Breast epithelium (tissue), 3 donors: ENCODE measurements at regions not wholly inside any gene's neighbourhood (a gene's known extent, or its start where the extent isn't known, plus 50 kb on each side); places are given as distances from the start of the nearest gene placed in this dataset.

ENCODE experiments used
- POLR2A ChIP-seq: fragments of 450-650 bp; IDR thresholded peaks from one replicate; pipeline ENCODE4 v1.6.1; 2016; ENCODE audit warnings: antibody characterized with exemption, mild to moderate bottlenecking, moderate library complexity
- TF ChIP-seq, protein P1 (sequence below), 3 donors: fragments of 450-650 bp; IDR thresholded peaks; one replicate each; pipeline ENCODE4 v1.5.1; 2016 to 2017; ENCODE audit warnings: antibody characterized with exemption in 3 of 3, mild to moderate bottlenecking in 3 of 3, moderate library complexity in 3 of 3

- TF ChIP-seq, protein P1, sequence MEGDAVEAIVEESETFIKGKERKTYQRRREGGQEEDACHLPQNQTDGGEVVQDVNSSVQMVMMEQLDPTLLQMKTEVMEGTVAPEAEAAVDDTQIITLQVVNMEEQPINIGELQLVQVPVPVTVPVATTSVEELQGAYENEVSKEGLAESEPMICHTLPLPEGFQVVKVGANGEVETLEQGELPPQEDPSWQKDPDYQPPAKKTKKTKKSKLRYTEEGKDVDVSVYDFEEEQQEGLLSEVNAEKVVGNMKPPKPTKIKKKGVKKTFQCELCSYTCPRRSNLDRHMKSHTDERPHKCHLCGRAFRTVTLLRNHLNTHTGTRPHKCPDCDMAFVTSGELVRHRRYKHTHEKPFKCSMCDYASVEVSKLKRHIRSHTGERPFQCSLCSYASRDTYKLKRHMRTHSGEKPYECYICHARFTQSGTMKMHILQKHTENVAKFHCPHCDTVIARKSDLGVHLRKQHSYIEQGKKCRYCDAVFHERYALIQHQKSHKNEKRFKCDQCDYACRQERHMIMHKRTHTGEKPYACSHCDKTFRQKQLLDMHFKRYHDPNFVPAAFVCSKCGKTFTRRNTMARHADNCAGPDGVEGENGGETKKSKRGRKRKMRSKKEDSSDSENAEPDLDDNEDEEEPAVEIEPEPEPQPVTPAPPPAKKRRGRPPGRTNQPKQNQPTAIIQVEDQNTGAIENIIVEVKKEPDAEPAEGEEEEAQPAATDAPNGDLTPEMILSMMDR (IDR thresholded peaks at IDR 0.05) = no peak
- TF ChIP-seq POLR2A = no peak
These were observed 93.4 kb upstream of the EGLN3 start for GRCh38 chr14:34044373-34044637.
